ENCODE measurements at regions not wholly inside any gene's neighbourhood (a gene's known extent, or its start where the extent isn't known, plus 50 kb on each side); places are given as distances from the start of the nearest gene placed in this dataset.
"Not testable (repeated sequence)": the region's sequence is repeated elsewhere in the genome, so short reads cannot be mapped to it uniquely, and the experiment has no call there.

DNA sequence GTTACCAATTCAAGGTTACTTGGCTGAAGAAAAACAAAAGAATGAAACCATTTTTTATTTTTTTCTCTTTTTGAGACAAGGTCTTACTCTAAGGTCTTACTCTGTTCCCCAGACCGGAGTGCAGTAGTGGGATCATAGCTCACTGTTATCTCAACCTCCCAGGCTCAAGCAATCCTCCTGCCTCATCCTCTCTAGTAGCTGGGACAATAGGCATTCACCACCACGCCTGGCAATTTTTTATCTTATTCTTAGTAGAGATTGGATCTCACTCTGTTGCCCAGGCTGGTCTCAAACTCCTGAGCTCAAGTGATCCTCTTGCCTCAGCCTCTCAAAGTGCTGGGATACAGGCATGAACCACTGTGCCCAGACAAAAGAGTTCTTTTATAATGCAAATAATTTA lies 3732.0 kb upstream of the OR11H1 start:
- not testable (repeated sequence) for H3K9me3 ChIP-seq, H3K27me3 ChIP-seq, H3K36me3 ChIP-seq, DNase-seq, H3K4me3 ChIP-seq

- not testable (repeated sequence) for DNase-seq, H3K4me3 ChIP-seq, H3K36me3 ChIP-seq, H3K27me3 ChIP-seq, H3K9me3 ChIP-seq
These were observed 3712.5 kb upstream of the OR11H1 start for GRCh38 chr22:11815481-11815880.

- not testable (repeated sequence) for H3K36me3 ChIP-seq, H3K9me3 ChIP-seq, H3K4me3 ChIP-seq, H3K27me3 ChIP-seq, DNase-seq
These were observed 3709.1 kb upstream of the OR11H1 start for GRCh38 chr22:11818845-11819244.

- not testable (repeated sequence) for H3K27me3 ChIP-seq, H3K36me3 ChIP-seq, H3K4me3 ChIP-seq, H3K9me3 ChIP-seq, DNase-seq
These were observed 3705.7 kb upstream of the OR11H1 start for GRCh38 chr22:11822326-11822725.

- DNase-seq, H3K36me3 ChIP-seq, H3K4me3 ChIP-seq, H3K9me3 ChIP-seq, H3K27me3 ChIP-seq: not testable (repeated sequence)
These were observed 3703.0 kb upstream of the OR11H1 start for GRCh38 chr22:11825009-11825408.

DNA sequence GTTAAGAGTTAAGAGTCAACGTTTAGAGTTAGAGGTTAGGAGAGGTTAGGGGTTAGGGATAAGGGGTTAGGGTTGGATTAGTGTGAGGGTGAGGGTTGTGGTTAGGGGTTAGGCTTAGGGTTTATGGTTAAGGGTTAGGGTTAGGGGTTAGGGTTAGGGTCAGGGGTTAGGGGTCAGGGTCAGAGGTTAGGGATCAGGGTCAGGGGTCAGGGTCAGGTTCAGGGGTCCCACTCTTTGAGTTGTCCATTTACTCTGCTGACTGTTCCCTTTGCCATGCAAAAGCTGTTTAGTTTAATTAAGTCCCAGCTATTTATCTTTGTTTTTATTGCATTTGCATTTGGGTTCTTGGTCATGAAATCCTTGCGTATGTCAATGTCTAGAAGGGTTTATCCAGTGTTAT lies 3702.0 kb upstream of the OR11H1 start:
- H3K27me3 ChIP-seq, H3K9me3 ChIP-seq, DNase-seq, H3K36me3 ChIP-seq, H3K4me3 ChIP-seq: not testable (repeated sequence)

DNA sequence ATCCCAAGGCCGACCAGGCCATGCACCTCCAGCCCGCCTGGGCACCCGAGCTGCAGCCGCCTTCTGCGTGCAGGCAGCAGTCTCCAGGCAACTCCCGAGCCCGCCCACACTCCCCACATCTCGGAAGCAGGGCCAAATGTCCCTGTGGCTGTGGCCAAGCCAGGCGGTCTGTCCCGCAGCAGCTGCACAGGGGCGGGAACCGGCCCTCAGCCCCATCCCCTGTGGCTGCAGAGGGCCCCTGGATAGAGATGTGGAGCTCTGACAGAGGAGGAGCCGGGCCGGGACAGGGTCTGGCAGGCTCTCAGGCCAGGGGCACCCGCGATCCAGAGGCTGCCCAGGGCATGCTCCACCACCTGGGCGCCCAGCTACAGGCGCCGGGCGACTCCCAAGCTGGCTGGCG lies 3698.6 kb upstream of the OR11H1 start:
- H3K27me3 ChIP-seq, H3K36me3 ChIP-seq, H3K9me3 ChIP-seq, H3K4me3 ChIP-seq: not testable (repeated sequence)
- DNase-seq = peak; percentile 5

Measured in MG63 (cell line).